Neural progenitor cell (in vitro differentiated cells): ENCODE measurements at regions not wholly inside any gene's neighbourhood (a gene's known extent, or its start where the extent isn't known, plus 50 kb on each side); places are given as distances from the start of the nearest gene placed in this dataset.

ENCODE experiments used
- CTCF ChIP-seq: fragments of 200-600 bp; sonication (generic); IDR thresholded peaks from 2 replicates; pipeline ENCODE4 v1.5.1; 2017; ENCODE audit warnings: antibody characterized with exemption, mild to moderate bottlenecking
- EZH2 ChIP-seq: fragments of 200-600 bp; sonication (generic); IDR thresholded peaks from 2 replicates; pipeline ENCODE4 v1.6.1; 2017; ENCODE audit warnings: antibody characterized with exemption, mild to moderate bottlenecking, moderate library complexity

GRCh38 chr15:59918994-59919951, 84.8 kb upstream of the FOXB1 start:
- TF ChIP-seq CTCF, result no peak
- TF ChIP-seq EZH2, result no peak
